ENCODE measurements at regions not wholly inside any gene's neighbourhood (a gene's known extent, or its start where the extent isn't known, plus 50 kb on each side); places are given as distances from the start of the nearest gene placed in this dataset.

DNA sequence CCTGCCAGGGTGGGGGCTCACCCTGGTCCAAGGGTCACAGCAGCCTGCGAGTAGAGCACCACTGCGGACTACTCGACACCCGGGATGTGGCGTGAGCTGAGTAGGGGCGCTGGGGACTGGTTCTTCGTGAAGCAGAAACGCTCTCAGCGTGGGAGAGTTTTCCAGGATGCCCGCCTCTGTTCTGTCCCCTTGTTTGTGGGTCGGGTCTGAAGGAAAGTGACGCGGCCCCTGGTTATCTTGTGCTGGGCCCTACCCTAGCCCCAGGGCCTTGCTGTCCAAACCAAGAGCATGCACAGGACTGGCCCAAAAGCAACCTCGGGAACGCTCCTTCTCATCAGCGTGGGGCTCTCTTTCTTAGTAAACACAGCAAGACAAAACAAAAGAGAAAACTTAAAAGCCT is 303.3 kb downstream of the IRF8 start:
- no peak for DNase-seq

DNA sequence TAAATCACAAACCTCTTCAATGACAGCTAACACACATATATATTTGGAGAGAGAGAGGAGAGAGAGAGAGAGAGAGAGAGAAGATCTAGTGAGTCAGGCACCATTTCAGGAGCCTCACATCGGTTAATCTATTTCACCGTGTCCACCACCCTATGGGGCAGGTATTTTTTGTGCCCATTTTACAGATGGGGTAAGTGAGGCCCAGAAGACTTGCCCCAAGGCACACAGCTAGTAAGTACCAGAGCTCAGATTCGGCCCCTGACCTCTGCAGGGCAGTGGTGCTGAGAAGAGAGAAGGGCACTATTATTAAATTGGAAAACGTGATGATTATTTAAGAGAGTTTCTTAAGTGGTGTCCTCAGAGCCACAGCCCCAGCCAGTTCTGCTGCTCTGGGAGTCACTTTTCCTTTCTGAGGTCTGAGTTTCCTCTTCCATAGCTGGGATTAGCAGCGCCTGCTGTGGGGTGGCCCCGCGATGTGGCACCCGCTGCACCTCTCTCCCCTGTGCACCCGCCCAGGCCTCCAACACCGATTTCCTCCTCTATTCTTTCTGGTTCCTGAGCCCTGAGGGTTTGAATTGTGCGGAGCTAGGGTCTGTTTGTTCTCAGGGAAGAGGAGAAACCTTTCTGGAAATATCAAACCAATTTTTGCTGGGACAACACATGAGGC is 303.9 kb downstream of the IRF8 start:
- no peak for DNase-seq

DNA sequence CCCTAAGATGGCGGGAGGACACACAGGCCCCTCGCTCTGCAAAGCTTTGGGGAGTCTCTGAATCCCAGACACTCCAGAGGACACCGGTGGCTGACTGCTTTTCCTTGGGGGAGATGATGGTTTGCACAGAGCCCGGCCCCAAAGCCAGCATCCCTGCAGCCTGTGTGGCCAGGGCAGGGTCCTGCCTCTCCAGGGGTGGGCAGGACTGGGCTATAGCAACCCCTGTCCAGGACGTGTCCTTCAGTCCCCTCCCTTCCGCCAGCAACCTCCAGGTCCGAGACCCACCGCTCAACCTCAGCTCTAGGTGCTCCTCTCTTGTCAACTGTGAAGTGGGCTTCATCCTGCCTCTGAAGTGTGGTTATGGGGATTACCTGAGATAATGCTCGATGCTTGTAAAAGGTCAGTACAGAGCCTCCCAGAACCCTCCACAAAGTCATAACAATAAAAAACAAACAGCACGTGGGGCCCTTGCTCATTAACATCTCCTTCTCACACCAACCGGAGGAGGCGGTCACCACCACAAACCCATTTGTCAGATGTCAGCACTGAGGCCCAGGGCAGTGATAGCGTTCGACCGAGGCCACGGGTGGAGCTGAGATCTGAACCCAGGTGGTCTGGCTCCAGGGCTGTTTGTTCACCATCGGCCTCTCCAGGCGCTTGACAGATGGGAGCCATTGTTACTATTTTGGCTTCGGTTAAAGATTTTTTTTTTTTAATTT is 304.8 kb downstream of the IRF8 start:
- no peak for DNase-seq

DNA sequence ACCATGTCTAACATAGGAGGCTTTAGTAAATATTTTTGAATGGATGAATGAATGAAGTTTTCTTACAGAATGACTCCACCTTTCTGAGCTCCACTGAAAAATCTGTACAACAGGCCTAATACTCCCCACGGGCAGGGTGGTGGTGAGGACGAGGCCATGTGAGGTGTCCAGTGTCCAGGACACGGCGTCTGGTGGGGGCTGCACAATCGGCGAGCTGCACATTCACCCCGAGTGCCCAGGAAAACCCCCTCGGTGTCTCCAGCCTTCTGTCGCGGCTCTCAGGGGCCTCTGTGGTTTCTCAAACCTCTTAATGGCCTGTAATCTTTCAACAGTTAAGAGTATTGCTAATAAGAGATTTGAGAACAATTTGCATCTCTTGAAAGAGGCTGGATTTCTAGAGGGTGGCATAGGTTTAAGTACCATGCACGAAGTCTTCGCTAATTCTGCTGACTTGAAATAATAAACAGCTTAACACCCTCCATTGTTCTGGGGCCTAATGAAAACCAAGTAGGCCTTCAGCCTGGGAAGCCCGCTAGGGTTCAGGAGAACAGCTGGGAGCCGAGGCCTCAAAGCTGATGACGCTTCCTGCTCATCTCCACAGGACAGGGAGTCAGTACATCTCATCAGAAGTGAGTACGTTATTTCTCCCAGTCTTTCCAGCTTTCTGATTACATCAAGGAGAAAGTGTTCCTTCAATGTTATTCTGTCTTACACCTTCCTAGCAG is 304.6 kb upstream of the FOXF1 start:
- DNase-seq, result no peak

DNA sequence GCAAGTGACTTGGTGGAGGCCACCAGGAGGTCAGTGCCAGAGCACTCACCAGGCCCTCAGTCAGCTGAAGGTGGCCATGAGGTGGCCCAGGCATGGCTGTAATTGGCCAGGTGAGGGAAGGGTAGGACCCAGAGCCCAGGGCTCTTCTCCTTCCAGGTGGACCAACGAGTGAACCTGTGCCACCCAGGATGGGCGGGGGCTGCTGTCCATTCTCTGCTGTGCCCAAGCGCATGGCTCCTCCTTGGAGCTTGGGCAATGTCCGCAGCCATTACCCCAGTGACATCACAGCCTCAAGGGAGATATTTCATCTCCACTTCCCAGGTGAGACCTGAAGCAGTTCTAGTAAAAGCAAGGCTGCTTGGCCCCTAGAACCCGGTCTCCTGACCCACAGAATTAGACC is 303.0 kb upstream of the FOXF1 start:
- DNase-seq, result no peak

DNA sequence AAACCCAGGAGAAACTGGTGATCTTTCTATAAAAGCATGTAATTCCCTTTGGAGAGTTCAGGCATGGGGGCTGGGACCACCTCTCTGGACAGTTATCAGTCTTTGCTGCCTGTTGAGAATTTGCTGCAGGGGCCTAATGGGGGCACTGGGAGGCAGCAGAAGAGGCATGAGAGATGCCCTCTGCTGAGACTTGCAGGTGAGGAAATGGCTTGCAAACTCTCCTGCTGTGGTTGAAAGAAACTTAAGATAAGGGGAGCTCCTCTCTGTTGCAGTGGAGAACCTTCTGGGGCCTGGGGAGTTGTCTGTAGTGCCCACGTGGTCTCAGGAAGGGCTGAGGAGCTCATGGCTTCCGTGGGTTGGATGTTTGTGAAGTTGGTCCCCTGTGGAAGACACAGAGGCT is 301.1 kb upstream of the FOXF1 start:
- DNase-seq, result no peak

DNA sequence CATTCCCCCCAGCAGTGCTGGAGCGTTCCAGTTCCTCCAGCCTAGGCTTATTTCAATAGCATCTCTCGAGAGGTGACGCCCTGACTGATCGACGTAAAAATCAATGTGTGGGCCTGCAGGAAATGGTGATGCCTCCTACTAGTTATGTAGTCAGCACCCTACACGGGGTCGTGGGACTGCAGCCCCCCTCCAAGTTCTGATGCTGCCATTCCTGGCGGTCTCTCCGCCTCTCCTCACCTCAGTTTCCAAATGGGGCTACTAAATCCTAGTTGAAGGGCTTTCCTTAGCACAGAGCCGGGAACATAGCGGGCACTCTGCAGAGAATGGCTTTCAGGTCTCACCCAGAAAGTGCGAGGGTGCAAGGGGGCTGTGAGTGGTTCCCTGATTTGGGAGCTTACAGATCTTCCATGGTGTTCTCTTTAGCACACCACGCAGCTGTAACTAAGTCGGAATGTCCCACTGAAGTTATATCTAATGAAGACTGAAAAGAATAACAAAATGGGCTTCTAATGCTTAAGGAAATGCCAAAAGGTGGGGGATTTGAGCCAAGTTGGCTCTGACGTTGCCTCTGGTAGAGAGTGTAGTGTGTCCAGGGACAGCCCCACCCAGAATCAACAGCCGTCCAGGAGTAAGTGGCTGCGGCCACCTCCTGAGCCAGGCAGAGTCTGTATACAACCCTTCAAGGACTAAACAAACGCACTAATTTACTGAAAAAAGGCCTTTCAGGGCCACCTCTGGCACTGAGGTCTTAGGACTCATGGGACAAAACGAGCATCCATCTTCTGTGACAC is 299.7 kb upstream of the FOXF1 start:
- DNase-seq, result no peak

DNA sequence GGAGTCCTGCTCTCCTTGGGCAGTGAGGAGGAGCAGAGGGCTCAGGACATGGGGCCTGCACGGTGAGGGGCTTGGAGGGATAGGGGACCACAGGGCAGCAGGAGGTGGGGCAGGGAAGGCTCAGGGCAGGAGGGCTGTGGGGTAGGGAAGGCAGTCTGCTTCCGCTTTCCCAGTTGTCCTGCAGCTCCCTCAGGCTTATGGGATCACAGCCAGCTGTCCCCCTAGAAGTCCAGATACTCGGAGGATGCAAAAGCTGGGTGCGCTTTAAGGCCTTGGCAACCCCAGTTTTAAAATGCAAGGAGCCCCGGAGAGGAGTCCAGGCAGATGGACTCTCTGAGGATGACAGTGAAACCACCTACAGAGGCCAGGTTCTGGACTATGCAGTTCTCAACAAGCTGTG is 299.1 kb upstream of the FOXF1 start:
- no peak for DNase-seq

DNA sequence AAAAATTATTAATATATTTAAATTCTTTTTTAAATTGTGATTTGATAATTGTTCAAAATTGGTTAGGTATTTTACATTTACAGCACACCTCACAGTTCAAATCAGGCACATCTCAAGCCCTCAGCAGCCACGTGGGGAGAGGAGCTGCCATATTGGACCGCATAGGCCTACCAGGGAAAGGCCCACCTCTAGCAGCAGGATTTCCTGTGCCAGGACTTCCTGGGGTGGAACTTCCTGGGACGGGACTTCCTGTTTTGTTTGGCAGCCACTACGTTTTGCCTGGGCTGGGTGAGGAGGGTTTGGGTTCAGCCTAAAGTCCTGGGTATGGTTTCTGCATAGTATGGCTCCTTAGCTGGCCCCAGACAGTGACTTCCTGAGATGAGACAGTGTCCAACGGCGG is 298.5 kb upstream of the FOXF1 start:
- DNase-seq, result no peak

DNA sequence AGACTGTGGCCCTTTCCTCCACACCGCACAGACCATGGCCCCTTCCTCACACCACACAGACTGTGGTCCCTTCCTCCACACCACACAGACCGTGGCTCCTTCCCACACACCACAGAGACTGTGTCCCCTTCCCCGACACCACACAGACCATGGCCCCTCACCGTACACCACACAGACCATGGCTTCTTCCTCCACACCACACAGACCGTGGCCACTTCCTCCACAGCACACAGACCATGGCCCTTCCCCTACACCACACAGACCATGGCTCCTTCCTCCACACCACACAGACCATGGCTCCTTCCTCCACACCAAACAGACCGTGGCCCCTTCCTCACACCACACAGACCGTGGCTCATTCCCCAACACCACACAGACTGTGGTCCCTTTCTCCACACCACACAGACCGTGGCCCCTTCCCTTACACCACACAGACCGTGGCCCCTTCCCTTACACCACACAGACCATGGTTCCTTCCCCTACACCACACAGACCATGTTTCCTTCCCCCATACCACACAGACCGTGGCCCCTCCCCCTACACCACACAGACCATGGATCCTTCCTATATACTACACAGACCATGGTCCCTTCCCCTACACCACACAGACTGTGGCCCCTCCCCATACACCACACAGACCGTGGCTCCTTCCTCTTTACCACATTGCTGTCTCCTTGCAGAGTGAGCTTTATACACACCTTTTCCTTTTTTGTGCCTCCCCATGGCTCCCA is 297.5 kb upstream of the FOXF1 start:
- DNase-seq, result no peak

DNA sequence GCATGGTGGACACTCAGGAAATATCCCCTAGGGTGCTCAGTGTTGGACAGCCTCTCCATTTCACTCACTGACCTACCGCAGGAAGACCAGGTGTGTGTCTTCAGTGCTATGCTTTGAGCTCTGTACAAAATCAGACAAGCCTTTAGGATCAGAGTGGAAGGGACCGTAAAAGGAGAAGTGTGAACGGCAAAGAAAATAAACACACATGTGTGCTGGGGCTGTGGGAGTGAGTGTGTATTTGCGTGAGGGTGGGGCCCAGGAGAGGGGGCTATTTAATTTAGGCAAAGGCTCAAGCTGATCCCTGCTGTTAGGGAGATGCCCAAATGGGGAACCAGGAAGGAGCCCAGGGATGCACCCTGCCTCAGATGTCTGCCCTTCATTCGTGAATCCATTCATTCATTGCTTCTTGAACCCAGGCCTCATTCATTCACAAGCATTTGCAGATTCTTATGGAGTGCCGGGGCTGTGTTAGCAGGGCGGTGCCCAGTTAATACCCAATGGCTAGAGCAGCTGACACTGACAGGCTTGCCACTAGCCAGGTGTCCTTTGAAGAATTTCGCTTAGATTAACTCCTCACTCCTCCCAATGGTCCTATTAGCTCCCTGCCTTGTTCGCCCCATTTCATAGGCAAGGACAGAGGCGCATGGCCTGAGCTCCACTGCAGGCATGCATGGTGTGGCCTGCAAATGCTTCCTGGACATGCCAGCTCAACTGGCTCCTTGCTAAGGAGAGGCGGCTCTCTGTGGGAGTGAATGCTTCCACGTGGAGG is 296.7 kb upstream of the FOXF1 start:
- DNase-seq, result no peak

DNA sequence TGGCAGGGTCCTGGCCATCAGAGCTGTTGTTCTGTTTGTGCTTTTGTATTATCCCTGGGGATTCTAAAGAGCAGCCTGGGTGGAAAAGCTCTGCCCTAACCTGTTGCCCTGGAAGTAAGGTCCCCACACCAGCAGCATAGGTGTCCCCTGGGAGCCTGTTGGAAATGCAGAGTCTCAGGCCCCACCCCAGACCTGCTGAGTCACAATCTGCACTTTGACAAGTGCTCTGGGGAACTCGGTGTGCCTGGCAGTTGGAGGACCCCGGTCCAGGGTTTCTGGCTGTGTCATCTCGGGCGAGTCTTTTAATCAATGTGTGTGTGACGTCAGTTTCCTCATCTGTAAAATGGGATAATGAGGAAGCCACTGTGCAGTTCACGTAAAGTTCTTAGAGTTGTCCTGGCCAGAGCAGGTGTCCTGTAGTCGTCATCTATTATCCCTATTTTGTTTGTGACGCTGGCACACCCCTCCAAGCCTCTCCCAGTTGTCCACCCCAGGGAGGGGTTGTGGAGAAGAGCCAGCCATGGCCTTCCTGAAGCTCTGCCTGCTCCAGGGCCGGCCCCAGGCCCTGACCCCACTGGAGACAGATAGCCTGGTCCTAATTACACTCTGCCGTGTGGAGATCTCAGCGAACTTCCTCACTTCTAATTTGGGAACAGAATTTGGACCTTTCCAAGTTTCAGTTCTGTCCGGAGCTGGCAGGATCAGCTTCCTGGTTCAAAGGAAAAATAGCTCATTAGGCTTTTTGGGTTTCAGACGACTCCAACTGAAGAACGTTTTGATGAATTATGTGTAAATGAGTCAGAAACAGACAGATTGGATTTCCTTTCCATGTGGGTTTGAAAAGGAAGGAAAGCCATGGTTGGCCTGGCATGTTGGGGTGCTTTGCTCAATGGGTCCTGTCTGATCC is 295.7 kb upstream of the FOXF1 start:
- DNase-seq, result no peak

DNA sequence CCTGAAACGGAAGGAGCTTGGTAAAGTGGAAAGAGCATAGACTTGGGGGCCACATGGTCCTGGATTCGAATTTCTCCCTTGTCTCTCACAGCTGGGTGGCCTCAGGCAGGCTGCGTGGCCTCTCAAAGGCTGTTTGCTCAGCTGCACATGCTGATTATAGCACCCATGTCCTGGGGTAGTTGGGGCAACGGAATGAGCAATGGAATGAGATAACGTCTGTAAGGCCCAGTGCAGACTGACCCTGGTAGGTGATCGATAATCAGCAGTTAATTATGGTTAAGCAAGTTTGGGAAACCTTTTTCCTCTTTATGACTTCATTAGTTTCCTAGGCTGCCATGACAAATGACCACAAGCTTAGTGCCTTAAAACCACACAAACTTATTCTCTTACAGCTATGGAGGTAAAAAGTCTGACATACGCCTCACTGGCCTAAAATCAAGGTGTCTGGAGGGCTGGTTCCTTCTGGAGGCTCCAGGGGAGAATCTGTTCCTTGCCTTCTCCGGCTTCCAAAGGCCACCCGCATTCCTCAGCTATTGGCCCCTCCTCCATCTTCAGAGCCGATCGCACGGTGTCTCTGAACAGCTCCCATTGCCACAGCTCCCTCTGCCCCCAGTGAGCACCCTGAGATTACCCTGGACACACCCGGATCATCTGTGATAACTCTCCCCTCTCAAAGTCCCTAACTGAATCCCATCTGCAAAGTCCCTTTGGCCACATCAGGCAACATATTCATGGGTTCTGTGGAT is 294.9 kb upstream of the FOXF1 start:
- DNase-seq, result no peak

DNA sequence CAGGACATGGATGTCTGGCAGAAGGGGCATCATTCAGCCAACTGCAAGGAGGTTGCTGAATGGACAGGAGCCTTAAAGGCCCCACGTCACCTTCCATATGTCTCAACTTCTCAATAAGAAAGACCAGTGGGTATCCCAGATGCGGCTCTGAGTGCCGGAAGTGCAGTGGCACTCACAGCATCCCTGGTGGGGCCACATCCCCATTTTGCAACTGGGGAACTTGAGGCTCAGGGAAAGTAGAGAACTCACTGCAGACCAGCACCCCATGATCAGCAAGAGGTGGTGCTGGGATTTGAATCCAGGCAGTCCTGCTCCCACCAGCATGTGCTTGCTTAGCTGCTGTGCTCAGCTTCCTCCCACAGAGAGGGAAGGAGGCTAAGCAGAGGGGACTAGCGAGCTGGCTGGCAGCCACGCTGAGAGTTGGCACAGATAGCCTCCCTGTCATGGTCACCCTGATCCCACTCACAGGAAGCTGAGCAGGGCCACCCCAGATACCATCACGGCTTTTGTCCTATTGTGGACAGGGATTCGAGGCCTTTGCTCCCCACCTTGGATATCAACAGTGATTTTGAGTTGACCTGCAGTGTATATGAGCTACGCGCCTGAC is 294.2 kb upstream of the FOXF1 start:
- no peak for DNase-seq

DNA sequence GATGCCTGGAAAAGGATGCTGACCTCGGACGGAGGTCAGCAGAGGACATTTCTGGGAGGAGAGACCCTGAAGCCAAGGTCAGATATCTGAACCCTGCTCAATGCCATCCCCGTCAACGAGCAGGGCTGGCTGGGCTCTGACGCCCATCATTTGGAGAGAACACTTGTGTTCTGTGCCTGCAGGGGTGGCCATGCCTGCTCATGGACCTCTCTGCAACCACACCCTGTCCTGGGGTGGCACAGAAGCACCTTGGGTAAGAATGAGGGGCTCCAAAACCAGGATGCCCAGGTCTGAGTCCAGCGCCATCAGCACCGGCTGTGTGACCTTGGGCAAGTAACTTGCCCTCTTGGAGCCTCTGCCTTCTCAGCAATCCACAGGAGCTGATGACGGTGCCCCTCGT is 293.7 kb upstream of the FOXF1 start:
- no peak for DNase-seq

DNA sequence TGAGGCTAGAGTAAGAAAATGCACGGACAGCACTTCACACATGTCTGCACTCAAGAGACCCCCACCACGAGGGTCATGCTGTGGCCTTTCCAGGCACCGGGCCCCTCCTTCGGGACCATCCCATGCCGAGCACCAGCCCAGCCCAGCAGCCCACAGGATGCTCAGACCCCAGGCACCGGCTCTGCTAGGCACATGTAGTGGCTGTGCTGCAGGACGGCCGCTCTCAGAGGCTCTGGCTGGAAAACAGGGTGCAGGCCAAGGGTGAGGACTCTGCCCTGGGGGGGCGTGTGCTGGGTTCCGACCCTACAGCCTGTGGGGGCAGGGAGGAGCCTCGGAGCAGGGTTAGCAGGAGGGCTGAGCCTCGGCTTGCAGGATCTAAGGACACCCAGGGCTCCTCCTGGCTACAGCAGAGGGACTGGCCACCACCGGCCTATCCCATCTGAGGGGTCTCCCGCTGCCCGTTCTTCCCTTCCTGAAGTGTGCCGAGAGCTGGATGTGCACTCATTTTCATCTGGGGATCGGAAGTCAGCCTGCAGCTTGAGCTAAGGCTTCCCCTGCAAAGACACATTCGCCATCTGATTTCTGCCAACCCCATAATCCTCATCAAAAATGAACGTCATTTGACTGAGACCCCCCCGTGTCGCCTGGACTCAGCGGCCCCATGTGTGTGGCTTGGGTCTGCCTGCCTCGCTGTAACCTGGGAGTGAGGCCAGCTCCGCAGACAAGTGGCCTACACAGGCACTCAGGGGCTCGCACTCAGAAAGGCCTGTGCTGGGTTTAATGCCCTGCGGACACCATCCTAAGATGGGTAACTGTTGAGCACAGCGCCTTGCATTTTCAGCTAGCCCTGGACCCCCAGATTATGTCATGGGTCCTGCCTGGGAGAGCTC is 293.1 kb upstream of the FOXF1 start:
- DNase-seq, result no peak

DNA sequence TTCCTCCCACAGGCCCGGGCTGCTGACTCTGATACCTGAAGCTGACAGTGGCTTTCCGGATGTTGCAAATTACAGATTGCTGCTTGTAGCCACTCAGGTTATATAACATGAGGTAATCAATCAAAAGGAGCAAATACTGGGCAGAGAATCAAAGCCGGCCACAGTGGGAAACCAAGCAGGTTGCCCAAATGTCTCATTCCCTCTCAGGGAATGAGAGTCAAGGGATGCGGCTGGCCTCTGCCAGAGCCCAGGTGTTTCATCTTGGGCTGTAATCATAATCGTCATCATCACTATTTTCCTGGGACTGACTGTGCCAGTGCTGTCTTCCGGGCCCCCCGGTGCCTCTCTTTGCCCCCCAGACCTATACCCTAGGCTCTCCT is 292.4 kb upstream of the FOXF1 start:
- DNase-seq, result no peak

DNA sequence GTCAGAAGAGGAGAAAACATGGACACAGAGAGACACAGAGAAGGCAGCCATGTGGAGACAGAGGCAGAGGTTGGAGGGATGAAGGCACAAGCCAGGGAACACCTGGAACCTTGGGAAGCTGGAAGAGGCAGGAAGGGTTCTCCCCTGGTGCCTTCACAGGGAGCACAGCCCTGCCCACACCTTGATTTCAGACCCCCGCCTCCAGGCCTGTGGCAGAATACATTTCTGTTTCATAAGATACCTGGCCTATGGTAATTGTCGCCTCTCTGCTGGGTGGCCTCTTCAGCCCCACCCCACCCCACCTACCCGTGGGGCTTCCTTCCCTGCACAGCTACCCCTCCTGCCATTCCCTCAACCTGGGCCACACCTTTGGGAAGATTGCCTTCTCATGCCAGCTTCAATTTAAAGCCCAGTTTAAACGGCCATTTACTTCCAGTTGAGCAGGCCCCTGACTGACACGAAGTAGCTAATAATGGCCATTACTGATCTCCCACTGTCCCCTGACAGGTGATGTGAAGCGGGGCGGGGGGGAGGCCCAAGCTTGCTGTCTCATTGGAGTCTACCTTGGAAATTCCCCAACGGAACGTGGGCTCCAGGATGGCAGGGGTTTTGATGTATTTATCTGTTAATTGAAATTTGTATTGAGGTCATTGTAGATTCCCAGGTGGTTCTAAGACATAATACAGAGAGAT is 291.7 kb upstream of the FOXF1 start:
- DNase-seq, result no peak

Data from stimulated activated CD8-positive, alpha-beta memory T cell treated with anti-CD3 and anti-CD28 coated beads, Interleukin-4, amount 100 ng/mL, for 48 hours (primary cell).